Nephron (organoid): ENCODE measurements at regions not wholly inside any gene's neighbourhood (a gene's known extent, or its start where the extent isn't known, plus 50 kb on each side); places are given as distances from the start of the nearest gene placed in this dataset.

Experiments
- H3K27ac Mint-ChIP-seq, 3 experiments: 2 replicates each; pipeline ENCODE4 v1.8.0; 2020; ENCODE audit warnings: mixed read lengths in 3 of 3, mild to moderate bottlenecking in 2 of 3, moderate library complexity in 1 of 3
- H3K27me3 Mint-ChIP-seq: 2 replicates; pipeline ENCODE4 v1.8.0; 2021; ENCODE audit warnings: low read depth, mild to moderate bottlenecking, moderate library complexity, mixed read lengths
- H3K36me3 Mint-ChIP-seq: 2 replicates; pipeline ENCODE4 v1.8.0; 2020; ENCODE audit warnings: low read depth, mixed read lengths
- H3K4me1 Mint-ChIP-seq: 2 replicates; pipeline ENCODE4 v1.8.0; 2020; ENCODE audit warnings: mixed read lengths
- H3K4me3 Mint-ChIP-seq, 3 experiments: 2 replicates each; pipeline ENCODE4 v1.8.0; 2020; ENCODE audit warnings: mild to moderate bottlenecking in 3 of 3, mixed read lengths in 3 of 3, moderate library complexity in 2 of 3
- H3K9me3 Mint-ChIP-seq: 2 replicates; pipeline ENCODE4 v1.8.0; 2020; ENCODE audit warnings: mixed read lengths
- TF ChIP-seq, protein P1 (sequence below), 3 experiments: fragments of 200-600 bp; sonication (generic); IDR thresholded peaks; one replicate each; pipeline ENCODE4 v1.5.0; 2021; ENCODE audit warnings: antibody characterized with exemption in 3 of 3; ENCODE audit not compliant: unreplicated experiment in 3 of 3

GRCh38 chr1:163877016-163877415, 555.3 kb downstream of the NUF2 start:
- no peaks in the 10 kb centered on the region for H3K9me3 Mint-ChIP-seq
- no peaks in the 10 kb centered on the region for H3K27me3 Mint-ChIP-seq
- no peak overlapping the region for H3K27ac Mint-ChIP-seq
- no peaks in the 10 kb centered on the region for H3K36me3 Mint-ChIP-seq
- H3K4me3 Mint-ChIP-seq: no peak overlapping the region
- H3K4me1 Mint-ChIP-seq: peaks cover 37% of the 10 kb centered on the region
- TF ChIP-seq, protein P1, sequence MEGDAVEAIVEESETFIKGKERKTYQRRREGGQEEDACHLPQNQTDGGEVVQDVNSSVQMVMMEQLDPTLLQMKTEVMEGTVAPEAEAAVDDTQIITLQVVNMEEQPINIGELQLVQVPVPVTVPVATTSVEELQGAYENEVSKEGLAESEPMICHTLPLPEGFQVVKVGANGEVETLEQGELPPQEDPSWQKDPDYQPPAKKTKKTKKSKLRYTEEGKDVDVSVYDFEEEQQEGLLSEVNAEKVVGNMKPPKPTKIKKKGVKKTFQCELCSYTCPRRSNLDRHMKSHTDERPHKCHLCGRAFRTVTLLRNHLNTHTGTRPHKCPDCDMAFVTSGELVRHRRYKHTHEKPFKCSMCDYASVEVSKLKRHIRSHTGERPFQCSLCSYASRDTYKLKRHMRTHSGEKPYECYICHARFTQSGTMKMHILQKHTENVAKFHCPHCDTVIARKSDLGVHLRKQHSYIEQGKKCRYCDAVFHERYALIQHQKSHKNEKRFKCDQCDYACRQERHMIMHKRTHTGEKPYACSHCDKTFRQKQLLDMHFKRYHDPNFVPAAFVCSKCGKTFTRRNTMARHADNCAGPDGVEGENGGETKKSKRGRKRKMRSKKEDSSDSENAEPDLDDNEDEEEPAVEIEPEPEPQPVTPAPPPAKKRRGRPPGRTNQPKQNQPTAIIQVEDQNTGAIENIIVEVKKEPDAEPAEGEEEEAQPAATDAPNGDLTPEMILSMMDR (IDR thresholded peaks at IDR 0.05; ENCODE audit: unreplicated experiment in 3 of 3): no peak

DNA sequence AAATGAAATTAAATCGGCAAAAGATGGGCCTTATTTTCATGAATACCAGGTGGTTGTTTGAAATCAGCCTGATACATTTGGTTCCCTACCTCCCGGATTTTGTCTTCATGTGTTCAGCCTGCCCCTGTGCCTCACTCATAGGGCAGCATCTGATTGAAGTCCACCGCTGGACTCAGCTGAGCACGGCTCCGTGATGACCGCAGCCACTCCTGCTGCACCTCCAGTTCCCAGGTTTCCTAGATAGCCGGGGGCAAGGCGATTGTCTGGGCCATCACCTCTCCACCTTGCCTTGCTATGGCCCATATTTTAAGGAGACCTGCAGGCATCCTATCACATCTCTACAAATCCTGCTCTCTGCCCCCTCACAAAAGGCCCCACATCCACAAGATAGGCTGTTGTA, 563.8 kb downstream of the NUF2 start:
- H3K27me3 Mint-ChIP-seq: no peaks in the 10 kb centered on the region
- H3K4me1 Mint-ChIP-seq: no peaks in the 10 kb centered on the region
- no peaks in the 10 kb centered on the region for H3K9me3 Mint-ChIP-seq
- no peak overlapping the region for H3K4me3 Mint-ChIP-seq
- TF ChIP-seq, protein P1 (IDR thresholded peaks at IDR 0.05; ENCODE audit: unreplicated experiment in 3 of 3): no peak
- H3K27ac Mint-ChIP-seq: no peak overlapping the region
- no peaks in the 10 kb centered on the region for H3K36me3 Mint-ChIP-seq

- TF ChIP-seq, protein P1 (IDR thresholded peaks at IDR 0.05; ENCODE audit: unreplicated experiment in 3 of 3): no peak
- no peaks in the 10 kb centered on the region for H3K36me3 Mint-ChIP-seq
- no peak overlapping the region for H3K27ac Mint-ChIP-seq
- H3K4me1 Mint-ChIP-seq: peaks cover 6% of the 10 kb centered on the region
- H3K4me3 Mint-ChIP-seq: no peak overlapping the region
- H3K9me3 Mint-ChIP-seq: no peaks in the 10 kb centered on the region
- no peaks in the 10 kb centered on the region for H3K27me3 Mint-ChIP-seq
Observed at GRCh38 chr1:163896001-163896400, 574.2 kb downstream of the NUF2 start.

- peaks cover 3% of the 10 kb centered on the region for H3K9me3 Mint-ChIP-seq
- no peak overlapping the region for H3K4me3 Mint-ChIP-seq
- no peaks in the 10 kb centered on the region for H3K27me3 Mint-ChIP-seq
- no peaks in the 10 kb centered on the region for H3K36me3 Mint-ChIP-seq
- peaks cover 6% of the 10 kb centered on the region for H3K4me1 Mint-ChIP-seq
- H3K27ac Mint-ChIP-seq: no peak overlapping the region
- TF ChIP-seq, protein P1 (IDR thresholded peaks at IDR 0.05; ENCODE audit: unreplicated experiment in 3 of 3): no peak
Observed at GRCh38 chr1:163897412-163898155, 575.8 kb downstream of the NUF2 start.

GRCh38 chr1:163906283-163906682, 584.5 kb downstream of the NUF2 start:
- no peaks in the 10 kb centered on the region for H3K36me3 Mint-ChIP-seq
- H3K4me1 Mint-ChIP-seq: no peaks in the 10 kb centered on the region
- TF ChIP-seq, protein P1 (IDR thresholded peaks at IDR 0.05; ENCODE audit: unreplicated experiment in 3 of 3): no peak
- H3K27me3 Mint-ChIP-seq: no peaks in the 10 kb centered on the region
- H3K27ac Mint-ChIP-seq: no peak overlapping the region
- no peak overlapping the region for H3K4me3 Mint-ChIP-seq
- H3K9me3 Mint-ChIP-seq: peaks cover 30% of the 10 kb centered on the region
